Endothelial cell of umbilical vein (primary cell): ENCODE measurements at regions not wholly inside any gene's neighbourhood (a gene's known extent, or its start where the extent isn't known, plus 50 kb on each side); places are given as distances from the start of the nearest gene placed in this dataset.

ENCODE experiments used
- BruUV-seq: library from RNA; stranded (reverse); fragments of 400-500 nt; replicated peaks from 2 replicates; lab custom pipeline; 2021; lab: Mats Ljungman, UMichigan
- CTCF ChIA-PET: fragments of 300-600, 350-600 bp; sonication (Branson Sonifier 250); formaldehyde crosslinking; loops from one replicate; lab custom pipeline; 2021; ENCODE audit warnings: antibody characterized with exemption, inconsistent platforms; lab: Charles Lee
- POLR2A ChIA-PET: fragments of 300-600, 350-600 bp; sonication (Branson Sonifier 250); formaldehyde crosslinking; loops from one replicate; lab custom pipeline; 2021; ENCODE audit warnings: antibody characterized with exemption, inconsistent platforms; lab: Charles Lee
- DNase-seq: peaks from one replicate; pipeline ENCODE4 v3.0.0-alpha.2; 2011; ENCODE audit warnings: low read depth, low spot score
- FAIRE-seq: peaks from 2 replicates; lab custom pipeline; 2011; peaks lifted over from hg19 to GRCh38; lab: Jason Lieb, UNC
- H2AFZ ChIP-seq: 2 replicates; pipeline ENCODE4 v1.6.0; 2012; ENCODE audit warnings: low read depth, low read length, control low read depth, inconsistent platforms
- H3K27ac ChIP-seq: 2 replicates; pipeline ENCODE4 v1.5.1; 2011; ENCODE audit warnings: low read depth, mild to moderate bottlenecking, control low read depth, low read length, moderate library complexity; ENCODE audit not compliant: insufficient read depth
- H3K27me3 ChIP-seq, 2 experiments: 2 replicates each; pipeline versions ENCODE4 v1.6.0 to v1.6.1; 2011; ENCODE audit warnings: low read length in 2 of 2, mixed read lengths in 1 of 2; ENCODE audit not compliant: control insufficient read depth in 2 of 2, insufficient read depth in 2 of 2
- H3K36me3 ChIP-seq, 2 experiments: 2 replicates in 1 of 2; 3 replicates in 1 of 2; pipeline ENCODE4 v1.5.1; 2011; ENCODE audit warnings: low read length in 2 of 2, mild to moderate bottlenecking in 1 of 2, moderate library complexity in 1 of 2; ENCODE audit not compliant: control insufficient read depth in 2 of 2, insufficient read depth in 2 of 2; ENCODE audit errors: extremely low read depth in 1 of 2
- H3K4me1 ChIP-seq: 3 replicates; pipeline ENCODE4 v1.5.1; 2011; ENCODE audit warnings: mild to moderate bottlenecking, low read length; ENCODE audit not compliant: control insufficient read depth, insufficient read depth; ENCODE audit errors: extremely low read depth
- H3K4me2 ChIP-seq: 2 replicates; pipeline ENCODE4 v1.6.1; 2011; ENCODE audit warnings: low read length, control low read depth, mixed read lengths; ENCODE audit not compliant: insufficient read depth
- H3K4me3 ChIP-seq, 3 experiments: fragments of 200-600 bp in 1 of 3; sonication (generic), shearing (Covaris generic) in 1 of 3; replicated peaks in 1 of 3; 2 replicates each; pipeline ENCODE4 v1.5.1; 2011 to 2016; ENCODE audit warnings: control low read depth in 3 of 3, low read length in 3 of 3, mild to moderate bottlenecking in 2 of 3, inconsistent platforms in 1 of 3, low read depth in 1 of 3, moderate library complexity in 1 of 3; ENCODE audit not compliant: insufficient read depth in 1 of 3
- H3K79me2 ChIP-seq: 2 replicates; pipeline ENCODE4 v1.6.0; 2012; ENCODE audit warnings: low read length, inconsistent platforms; ENCODE audit not compliant: control insufficient read depth, insufficient read depth
- H3K9ac ChIP-seq: replicated peaks from 2 replicates; pipeline ENCODE3; 2011; ENCODE audit warnings: low read length, control low read depth; ENCODE audit not compliant: insufficient read depth; ENCODE audit errors: extremely low read depth
- H3K9me1 ChIP-seq: replicated peaks from 3 replicates; pipeline ENCODE4 v1.6.0; 2011; ENCODE audit warnings: mild to moderate bottlenecking, low read length; ENCODE audit not compliant: control insufficient read depth, insufficient read depth; ENCODE audit errors: extremely low read depth
- H3K9me3 ChIP-seq: replicated peaks from 2 replicates; pipeline ENCODE4 v1.5.1; 2012; ENCODE audit warnings: low read length, inconsistent platforms; ENCODE audit not compliant: control insufficient read depth, insufficient read depth
- H4K20me1 ChIP-seq: replicated peaks from 2 replicates; pipeline ENCODE3; 2011; ENCODE audit warnings: mild to moderate bottlenecking, low read length; ENCODE audit not compliant: control insufficient read depth, insufficient read depth; ENCODE audit errors: extremely low read depth
- EZH2 ChIP-seq: IDR thresholded peaks from 2 replicates; pipeline ENCODE4 v1.6.1; 2012; ENCODE audit warnings: borderline replicate concordance, low read depth, mild to moderate bottlenecking, moderate library complexity, low read length, inconsistent platforms; ENCODE audit not compliant: severe bottlenecking
- FOS ChIP-seq: IDR thresholded peaks from 2 replicates; pipeline ENCODE4 v1.6.1; 2011; ENCODE audit warnings: mild to moderate bottlenecking, low read length, moderate library complexity, borderline replicate concordance; ENCODE audit not compliant: insufficient read depth
- GATA2 ChIP-seq: IDR thresholded peaks from 2 replicates; pipeline ENCODE4 v1.7.0; 2011; ENCODE audit warnings: low read depth, mild to moderate bottlenecking, moderate library complexity, mixed read lengths, low read length; ENCODE audit not compliant: insufficient read length, insufficient read depth
- JUN ChIP-seq: IDR thresholded peaks from 2 replicates; pipeline ENCODE4 v1.6.1; 2011; ENCODE audit warnings: borderline replicate concordance, low read depth; ENCODE audit not compliant: insufficient read length, insufficient read depth
- MAX ChIP-seq: IDR thresholded peaks from 2 replicates; pipeline ENCODE4 v1.6.1; 2011; ENCODE audit not compliant: insufficient read depth, insufficient read length
- MYC ChIP-seq: IDR thresholded peaks from one replicate; pipeline ENCODE4 v1.6.1; 2011; ENCODE audit warnings: mild to moderate bottlenecking, low read depth, low read length
- POLR2A ChIP-seq: IDR thresholded peaks from 2 replicates; pipeline ENCODE4 v1.6.1; 2012; ENCODE audit warnings: low read depth, mild to moderate bottlenecking, control low read depth, low read length
- POLR2AphosphoS5 ChIP-seq: IDR thresholded peaks from 2 replicates; pipeline ENCODE4 v1.6.1; 2012; ENCODE audit warnings: low read depth, mild to moderate bottlenecking, control low read depth, low read length, moderate library complexity; ENCODE audit not compliant: insufficient read depth
- dilution Hi-C: fragments of 300-500 bp; cut with MboI; formaldehyde crosslinking; loops from one replicate; pipeline ENCODE4 v1.15.0; 2019; ENCODE audit warnings: low sequenced_read_pairs; ENCODE audit not compliant: extremely low pct_ligation_motif_present
- intact Hi-C: fragments of 100-400 bp; cut with micrococcal nuclease; formaldehyde crosslinking; loops from one replicate; pipeline ENCODE4 v1.10.0; 2022
- TF ChIP-seq, protein P1 (sequence below), 2 donors: IDR thresholded peaks; 1 replicate in 1 of 2; 2 replicates in 1 of 2; pipeline ENCODE4 v1.5.1; 2011; ENCODE audit warnings: low read length in 2 of 2, mild to moderate bottlenecking in 2 of 2, moderate library complexity in 2 of 2, control low read depth in 1 of 2, inconsistent platforms in 1 of 2, low read depth in 1 of 2; ENCODE audit not compliant: insufficient read depth in 1 of 2; ENCODE audit errors: extremely low read depth in 1 of 2

DNA sequence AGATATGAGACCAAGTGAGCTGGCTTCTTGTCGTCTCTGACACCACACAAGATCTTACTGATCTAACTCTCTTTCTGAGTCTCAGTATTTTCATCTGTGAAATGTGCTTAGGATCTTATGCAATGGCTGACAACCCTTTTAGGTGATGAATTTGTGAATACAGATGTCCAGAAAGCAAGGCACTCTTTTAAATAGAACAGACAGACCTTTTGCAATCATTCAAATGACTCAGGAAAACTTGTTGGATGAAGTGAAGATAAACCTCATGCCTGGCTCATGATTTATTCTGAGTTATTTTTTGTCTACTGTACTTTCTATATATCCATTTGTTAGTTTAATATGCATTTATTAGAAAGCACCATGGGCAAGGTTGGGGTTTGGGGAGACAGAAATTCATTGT, 411.3 kb downstream of the PTPRU start:
- TF ChIP-seq EZH2 = no peak
- no peak for TF ChIP-seq POLR2AphosphoS5
- TF ChIP-seq MAX = no peak
- no peak for TF ChIP-seq FOS
- H3K27me3 ChIP-seq = no peaks in the 10 kb centered on the region

GRCh38 chr1:29646161-29646775, 409.9 kb downstream of the PTPRU start:
- Histone ChIP-seq H4K20me1 (no peaks in the 10 kb centered on the region), H3K4me3 (no peak overlapping the region), H3K9ac (no peak overlapping the region), H2AFZ (no peak overlapping the region), H3K4me1 (no peaks in the 10 kb centered on the region), H3K27me3 (no peaks in the 10 kb centered on the region), H3K27ac (no peak overlapping the region), H3K4me2 (no peak overlapping the region), H3K79me2 (no peaks in the 10 kb centered on the region), H3K9me1 (no peaks in the 10 kb centered on the region), H3K36me3 (no peaks in the 10 kb centered on the region), H3K9me3 (no peaks in the 10 kb centered on the region)
- no peak for FAIRE-seq
- intact Hi-C loops (no loop called here), dilution Hi-C loops (no loop called here)
- CTCF ChIA-PET = no interaction called here
- POLR2A ChIA-PET = no interaction called here
- TF ChIP-seq MAX = no peak
- no peak for TF ChIP-seq JUN
- no peak for TF ChIP-seq POLR2A
- no peak for TF ChIP-seq MYC
- TF ChIP-seq, protein P1, sequence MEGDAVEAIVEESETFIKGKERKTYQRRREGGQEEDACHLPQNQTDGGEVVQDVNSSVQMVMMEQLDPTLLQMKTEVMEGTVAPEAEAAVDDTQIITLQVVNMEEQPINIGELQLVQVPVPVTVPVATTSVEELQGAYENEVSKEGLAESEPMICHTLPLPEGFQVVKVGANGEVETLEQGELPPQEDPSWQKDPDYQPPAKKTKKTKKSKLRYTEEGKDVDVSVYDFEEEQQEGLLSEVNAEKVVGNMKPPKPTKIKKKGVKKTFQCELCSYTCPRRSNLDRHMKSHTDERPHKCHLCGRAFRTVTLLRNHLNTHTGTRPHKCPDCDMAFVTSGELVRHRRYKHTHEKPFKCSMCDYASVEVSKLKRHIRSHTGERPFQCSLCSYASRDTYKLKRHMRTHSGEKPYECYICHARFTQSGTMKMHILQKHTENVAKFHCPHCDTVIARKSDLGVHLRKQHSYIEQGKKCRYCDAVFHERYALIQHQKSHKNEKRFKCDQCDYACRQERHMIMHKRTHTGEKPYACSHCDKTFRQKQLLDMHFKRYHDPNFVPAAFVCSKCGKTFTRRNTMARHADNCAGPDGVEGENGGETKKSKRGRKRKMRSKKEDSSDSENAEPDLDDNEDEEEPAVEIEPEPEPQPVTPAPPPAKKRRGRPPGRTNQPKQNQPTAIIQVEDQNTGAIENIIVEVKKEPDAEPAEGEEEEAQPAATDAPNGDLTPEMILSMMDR (IDR thresholded peaks at IDR 0.05; ENCODE audit: extremely low read depth in 1 of 2, insufficient read depth in 1 of 2, low read depth in 1 of 2, low read length in 2 of 2) = no peak
- TF ChIP-seq EZH2 = no peak
- no peak for TF ChIP-seq GATA2
- TF ChIP-seq FOS = no peak
- no peak for TF ChIP-seq POLR2AphosphoS5
- BruUV-seq = no TSS peak
- DNase-seq = no peak

More for the DNA sequence above, 411.3 kb downstream of the PTPRU start:
- H3K79me2 ChIP-seq = no peaks in the 10 kb centered on the region
- intact Hi-C loops (no loop called here), dilution Hi-C loops (no loop called here)
- FAIRE-seq = no peak
- H3K4me2 ChIP-seq = no peak overlapping the region
- H3K36me3 ChIP-seq = no peaks in the 10 kb centered on the region
- no peak overlapping the region for H3K27ac ChIP-seq
- POLR2A ChIA-PET = no interaction called here
- no peak overlapping the region for H3K9ac ChIP-seq
- no peak overlapping the region for H3K4me3 ChIP-seq
- no peaks in the 10 kb centered on the region for H3K4me1 ChIP-seq
- H4K20me1 ChIP-seq = no peaks in the 10 kb centered on the region
- H3K9me3 ChIP-seq = no peaks in the 10 kb centered on the region
- CTCF ChIA-PET = interaction anchor here (1.2 kb wide), 1 partner anchor 56 kb away, joined by 3 read pairs; no protein-coding TSS in a partner anchor
- DNase-seq = no peak
- BruUV-seq = no TSS peak
- no peaks in the 10 kb centered on the region for H3K9me1 ChIP-seq
- H2AFZ ChIP-seq = no peak overlapping the region
